Jurkat, Clone E6-1 (cell line): ENCODE measurements at regions not wholly inside any gene's neighbourhood (a gene's known extent, or its start where the extent isn't known, plus 50 kb on each side); places are given as distances from the start of the nearest gene placed in this dataset.
A peak's percentile ranks its signal among the peaks of the same experiment; 100 is the strongest.

ENCODE experiments used
- DNase-seq: peaks from one replicate; pipeline ENCODE4 v3.0.0-alpha.2; 2011; ENCODE audit warnings: low read depth, low spot score
- H3K4me3 ChIP-seq: 2 replicates; pipeline ENCODE4 v1.5.1; 2011; ENCODE audit warnings: mild to moderate bottlenecking, low read length, control low read depth, moderate library complexity

DNA sequence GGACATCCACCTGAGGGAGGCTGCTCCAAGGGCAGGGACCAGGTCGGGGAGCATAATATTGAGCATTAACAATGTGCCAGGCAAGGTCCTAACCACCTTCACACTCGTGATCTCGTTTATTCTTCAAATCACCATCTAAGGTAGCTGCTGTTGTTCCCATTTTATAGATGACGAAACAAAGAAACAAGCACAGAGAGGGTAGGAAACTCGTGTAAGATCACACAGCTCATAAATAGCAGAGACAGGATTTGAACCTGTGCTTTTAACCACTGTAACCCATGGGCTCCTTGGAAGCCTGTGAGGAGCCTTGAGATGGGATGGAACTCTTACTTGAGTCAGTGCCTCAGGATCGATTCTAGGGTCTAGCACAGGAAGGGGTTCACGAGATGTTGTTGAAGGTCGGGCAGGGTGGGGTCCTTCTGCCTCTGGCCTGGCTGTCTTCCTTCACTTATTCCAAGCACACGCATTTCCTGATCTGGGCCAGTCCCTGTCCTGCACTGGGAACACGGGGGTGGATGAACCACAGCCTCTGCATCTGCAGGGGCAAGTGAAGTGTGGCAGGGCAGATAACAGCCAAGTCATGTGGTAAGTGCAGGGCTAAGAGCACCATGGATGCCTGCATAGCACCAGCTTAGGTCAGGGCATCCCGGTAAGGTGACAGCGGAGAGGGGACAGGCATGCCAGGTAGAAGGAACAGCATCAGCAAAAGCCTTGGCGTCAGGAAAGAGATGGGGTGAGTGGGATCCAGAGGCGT lies 188.1 kb downstream of the MELK start:
- no peak for DNase-seq
- no peak overlapping the region for H3K4me3 ChIP-seq

DNA sequence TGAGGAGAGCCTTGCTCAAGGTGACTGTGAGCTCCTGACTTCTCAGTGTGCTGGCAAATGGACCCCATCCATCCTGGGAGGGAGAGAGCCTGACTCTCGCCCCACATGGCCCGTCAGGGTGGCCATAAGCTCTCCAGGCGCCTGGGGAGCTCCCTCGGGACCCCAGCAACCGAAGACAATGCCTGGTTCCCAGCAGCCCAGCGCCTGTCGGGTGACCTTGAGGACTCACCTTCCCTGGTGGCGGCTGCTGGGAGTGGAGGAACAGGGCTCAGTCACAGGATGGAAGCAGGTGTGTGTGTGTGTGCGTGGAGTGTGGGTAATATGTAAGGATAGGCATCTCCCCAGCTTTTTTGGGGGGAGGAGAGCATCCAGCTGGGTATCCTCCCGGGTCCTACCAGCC lies 190.3 kb downstream of the MELK start:
- DNase-seq: no peak
- H3K4me3 ChIP-seq: no peak overlapping the region

DNA sequence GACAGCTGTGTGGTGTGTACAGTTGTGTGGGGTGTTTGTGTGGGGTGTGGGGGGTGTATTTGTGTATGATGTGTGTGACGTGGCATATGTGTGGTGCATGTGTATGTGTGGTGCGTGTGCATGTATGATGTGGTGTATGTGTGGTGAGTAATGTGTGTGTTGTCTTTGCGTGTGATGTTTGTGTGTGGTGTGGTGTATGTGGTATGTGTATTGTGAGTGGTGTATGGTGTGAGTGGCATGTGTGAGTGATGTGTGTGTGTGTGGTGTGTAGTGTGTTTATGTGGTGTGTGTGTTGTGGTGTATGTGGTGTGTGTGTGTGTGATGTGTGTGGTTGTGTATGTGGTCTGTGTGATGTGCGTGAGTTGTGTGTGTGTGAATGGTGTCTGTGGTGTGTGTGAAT lies 191.1 kb downstream of the MELK start:
- no peak overlapping the region for H3K4me3 ChIP-seq
- no peak for DNase-seq

DNA sequence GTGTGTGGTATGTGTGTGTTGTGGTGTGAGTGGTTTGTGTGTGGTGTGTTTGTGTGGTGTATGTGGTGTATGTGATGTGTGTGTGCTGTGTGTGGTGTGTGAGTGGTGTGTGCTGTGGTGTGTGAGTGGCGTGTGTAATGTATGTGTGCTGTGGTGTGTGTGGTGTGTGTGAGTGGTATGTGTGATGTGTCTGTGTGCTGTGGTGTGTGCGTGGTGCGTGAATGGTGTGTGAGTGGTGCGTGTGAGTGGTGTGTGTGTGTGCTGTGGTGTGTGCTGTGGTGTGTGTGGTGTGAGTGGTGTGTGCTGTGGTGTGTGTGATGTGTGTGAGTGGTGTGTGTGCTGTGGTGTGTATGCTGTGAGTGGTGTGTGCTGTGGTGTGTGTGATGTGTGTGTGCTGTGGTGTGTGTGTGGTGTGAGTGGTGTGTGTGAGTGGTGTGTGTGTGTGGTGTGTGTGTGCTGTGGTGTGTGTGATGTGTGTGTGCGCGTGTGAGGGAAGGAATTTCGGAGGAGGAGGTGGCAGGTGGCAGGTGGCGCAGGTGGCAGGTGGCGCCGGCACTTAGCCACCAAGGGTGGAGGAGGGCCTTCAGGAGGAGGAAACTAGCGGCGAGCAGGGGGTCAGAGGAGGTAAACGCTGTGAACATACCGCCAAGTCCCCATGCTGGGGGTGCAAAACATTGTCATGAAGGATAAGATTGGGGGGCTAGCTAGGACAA lies 191.8 kb downstream of the MELK start:
- H3K4me3 ChIP-seq: no peak overlapping the region
- DNase-seq: no peak

DNA sequence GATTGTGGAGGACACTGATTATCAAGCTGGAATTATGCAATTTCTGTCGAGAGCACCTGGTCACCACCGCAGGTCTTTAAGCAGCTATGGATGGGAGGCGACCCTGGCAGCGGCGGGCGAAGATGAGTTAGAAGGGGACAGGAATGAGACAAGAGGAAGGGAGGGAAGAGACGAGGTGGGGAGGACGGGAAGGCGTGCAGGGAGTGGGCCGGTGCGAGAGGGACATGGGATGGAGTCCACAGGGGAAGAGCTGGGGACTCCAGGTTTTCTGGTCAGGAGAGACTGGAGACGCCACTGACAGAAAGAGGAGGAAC lies 192.3 kb downstream of the MELK start:
- DNase-seq: no peak
- peak overlapping the region; percentile 43; the same call in 1 of the 2 replicates for H3K4me3 ChIP-seq

DNA sequence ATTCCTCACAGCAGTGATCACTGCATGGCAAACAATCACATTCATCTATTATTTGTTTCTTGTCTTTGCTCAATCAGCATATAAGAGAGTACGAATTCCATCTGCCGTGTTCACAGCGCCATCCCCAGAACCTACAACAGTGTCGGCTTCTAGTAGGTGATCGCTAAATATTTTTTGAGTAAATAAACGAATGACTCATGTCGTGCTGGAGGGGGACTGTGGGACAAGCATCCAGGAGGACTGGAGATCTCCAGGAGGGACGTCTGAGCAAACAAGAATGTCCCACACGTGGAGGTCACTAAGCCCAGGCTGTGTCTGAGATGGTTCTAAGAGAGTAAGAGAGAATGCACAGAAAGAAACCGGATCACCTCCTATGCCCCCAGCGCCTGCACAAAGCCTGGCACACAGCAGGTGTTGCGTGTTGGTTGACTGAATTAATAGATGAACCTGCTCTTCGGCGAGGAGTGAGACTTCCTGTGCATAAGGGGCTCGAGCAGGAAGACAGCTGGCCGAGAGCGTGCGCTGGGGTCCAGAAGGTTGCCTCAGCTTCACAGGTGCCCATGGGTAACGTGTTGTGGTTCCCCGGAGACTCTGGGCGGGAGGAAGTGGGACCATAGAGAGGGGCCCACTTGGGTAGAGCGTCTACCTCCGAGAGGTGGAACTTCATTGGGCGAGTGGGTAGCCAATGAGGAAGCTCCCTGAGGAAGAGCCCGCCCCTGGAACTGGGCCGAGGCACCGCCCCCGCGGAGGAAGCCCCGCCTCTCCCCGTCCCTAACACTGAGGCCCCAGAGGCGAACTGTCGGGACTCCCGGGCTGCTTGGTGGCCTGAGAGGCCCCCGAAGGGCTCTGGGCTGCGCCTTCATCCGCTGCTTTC lies 193.0 kb downstream of the MELK start:
- H3K4me3 ChIP-seq: peak overlapping the region; percentile 43
- peak; percentile 96 for DNase-seq

DNA sequence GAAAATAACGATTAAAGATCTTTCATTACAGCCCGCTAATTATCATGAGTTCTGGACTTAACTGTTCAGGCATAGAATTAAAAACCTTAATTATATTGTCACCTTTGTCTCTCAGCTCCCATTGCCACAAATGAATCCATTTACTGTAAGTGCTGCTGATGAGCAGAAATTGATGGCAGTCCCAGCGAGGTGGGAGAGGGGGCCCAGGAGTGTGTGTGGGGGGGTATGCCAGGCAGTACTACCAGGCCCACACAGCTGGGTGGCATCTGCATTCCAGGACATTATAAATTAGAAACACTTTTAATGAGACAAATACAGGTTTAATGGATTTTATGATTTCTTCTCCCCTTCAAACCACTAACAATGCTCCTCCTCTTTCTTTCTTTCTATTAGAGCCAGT lies 196.0 kb downstream of the MELK start:
- H3K4me3 ChIP-seq: no peak overlapping the region
- no peak for DNase-seq

DNA sequence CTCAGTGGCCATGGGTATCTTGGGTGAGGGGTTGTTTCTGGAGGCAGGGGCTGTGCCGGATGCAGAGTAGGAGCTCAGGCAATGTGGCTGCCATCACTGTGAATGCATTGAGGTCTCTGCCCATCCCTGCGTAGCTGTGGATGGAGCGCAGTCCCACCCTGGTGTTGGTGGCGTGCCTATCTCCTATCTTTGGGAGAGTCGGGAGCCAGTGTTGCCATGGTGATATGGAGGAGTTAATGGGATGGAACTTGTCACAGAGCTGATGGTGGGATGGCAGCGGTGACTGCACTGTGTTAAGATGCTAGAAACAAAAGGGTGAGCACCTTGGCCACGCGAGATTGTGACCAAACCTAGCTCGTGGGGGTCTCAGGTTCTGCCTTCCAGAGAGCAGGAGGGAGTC lies 197.3 kb downstream of the MELK start:
- H3K4me3 ChIP-seq: no peak overlapping the region
- DNase-seq: no peak

DNA sequence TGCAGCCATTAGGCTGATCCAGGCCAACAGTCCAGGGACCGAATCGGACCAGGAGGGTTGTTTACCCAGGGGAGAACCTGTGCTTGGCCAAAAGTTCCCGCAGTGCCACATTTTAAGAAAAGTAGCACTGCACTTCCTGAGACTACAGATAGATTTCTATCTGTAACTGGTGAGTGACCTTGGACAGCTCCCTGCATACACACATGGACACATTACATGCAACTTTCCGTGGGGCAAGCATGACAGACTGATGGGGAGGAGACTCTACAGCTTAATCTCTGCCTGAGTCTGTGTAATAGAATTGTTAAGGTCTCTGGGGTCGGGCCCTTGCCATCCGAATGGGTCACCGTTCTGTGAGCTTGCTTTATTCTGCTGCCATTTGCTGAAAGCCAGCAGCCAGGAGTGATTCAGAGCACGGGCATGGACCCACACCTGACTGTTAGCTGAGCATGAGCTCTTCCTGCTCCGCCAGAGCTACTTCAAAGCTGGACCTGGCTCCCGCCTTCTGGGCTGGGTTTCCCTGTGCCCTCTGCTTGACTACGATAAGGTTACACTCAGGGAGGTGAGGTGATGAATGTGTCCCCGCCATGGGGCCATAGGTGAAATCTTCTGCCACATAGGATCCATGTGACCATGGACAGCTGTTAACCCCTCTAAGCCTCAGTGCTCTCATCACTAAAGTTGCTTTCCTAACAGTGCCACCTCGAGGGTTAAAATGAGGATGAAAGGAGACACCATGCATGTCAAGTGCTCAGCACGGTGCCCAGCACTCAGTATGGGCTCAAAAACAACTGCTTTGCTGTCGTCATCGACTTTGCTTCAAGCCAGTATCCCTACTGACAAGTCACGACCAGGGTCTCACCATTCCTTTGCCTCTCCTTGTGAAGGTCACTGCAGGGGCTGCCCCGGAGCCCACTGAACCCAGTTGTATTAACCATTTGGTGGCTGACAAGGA lies 200.0 kb downstream of the MELK start:
- DNase-seq: no peak
- no peak overlapping the region for H3K4me3 ChIP-seq

DNA sequence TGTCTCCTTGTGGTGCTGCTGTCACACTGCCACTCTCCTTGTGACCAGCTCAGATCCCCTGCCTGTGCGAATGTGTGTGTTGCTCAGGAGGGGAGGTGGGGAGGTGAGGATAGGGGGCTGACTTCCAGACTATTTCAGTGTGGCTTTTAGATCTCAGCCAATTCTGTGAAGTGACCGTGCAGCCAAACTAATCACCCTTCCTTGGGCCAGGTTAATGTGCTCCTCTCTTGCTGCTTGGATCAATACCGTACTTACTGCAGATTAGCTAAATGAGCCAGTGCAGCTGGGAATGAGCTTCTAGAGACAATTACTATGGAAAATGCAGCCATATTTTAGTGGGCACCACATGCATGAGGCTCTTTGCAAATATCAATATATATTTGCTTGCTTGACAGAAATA lies 206.0 kb downstream of the MELK start:
- no peak overlapping the region for H3K4me3 ChIP-seq
- no peak for DNase-seq

DNA sequence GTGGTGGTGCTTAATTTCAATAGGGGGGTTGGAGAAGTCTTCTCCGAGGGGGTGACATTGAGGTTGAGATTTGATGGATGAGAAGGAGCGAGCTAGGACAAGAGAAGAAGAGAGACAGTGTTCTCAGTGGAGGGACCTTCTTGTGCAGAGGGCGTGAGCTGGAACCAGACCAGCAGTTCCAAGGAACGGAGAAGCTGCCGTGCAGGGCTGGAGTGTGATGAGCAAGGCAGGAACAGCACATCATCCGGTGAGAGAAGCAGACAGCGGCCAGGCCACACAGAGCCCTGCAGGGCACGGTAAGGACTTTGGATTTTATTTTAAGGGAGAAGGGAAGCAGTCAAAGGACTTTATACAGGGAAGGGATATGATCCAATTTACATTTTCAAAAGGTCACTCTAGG lies 206.9 kb downstream of the MELK start:
- H3K4me3 ChIP-seq: no peak overlapping the region
- DNase-seq: no peak

DNA sequence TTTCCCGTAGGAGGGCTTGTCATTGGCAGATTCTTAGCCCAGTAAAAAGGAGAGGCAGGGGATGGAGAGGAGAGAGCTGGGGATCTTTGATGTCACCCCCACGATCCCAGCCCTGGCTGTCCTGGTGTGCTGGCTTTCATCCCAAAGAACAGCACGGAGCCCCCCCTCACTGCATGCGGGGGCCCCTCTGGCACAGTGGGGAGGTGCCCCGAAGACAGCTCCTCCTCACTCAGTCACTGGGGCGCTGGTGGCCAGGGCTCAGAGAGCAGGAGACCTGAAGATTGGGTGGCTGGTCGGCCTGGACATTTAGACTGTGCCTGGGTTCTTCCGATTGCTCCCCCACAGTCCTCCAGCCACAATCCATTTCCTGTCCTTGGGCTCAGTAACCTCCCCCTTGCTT lies 207.5 kb downstream of the MELK start:
- no peak overlapping the region for H3K4me3 ChIP-seq
- DNase-seq: no peak

DNA sequence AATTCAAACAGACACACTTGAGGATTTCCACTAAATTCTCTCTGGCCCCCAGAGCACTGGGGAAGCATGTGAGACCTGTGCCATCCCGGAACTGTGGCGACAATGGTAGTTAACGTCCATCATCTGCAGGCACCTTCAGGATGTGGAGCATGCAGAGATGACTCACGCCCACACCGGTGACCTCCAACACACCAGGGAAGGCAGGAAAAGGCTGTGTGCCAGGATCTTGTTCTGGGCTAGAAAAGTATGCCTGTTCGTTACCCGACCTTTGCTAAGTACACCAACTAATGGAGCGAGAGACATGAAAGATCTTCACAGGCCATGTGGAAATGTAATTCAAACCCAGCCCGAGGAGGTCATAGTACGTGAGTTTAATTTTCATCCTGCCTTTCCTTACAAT lies 208.8 kb downstream of the MELK start:
- no peak for DNase-seq
- no peak overlapping the region for H3K4me3 ChIP-seq
